ENCODE measurements at regions not wholly inside any gene's neighbourhood (a gene's known extent, or its start where the extent isn't known, plus 50 kb on each side); places are given as distances from the start of the nearest gene placed in this dataset.

- no peak overlapping the region for H3K27ac ChIP-seq
- H3K4me3 ChIP-seq (ENCODE audit: low read depth in 1 of 2, low read length in 1 of 2), result no peak overlapping the region
- no peaks in the 10 kb centered on the region for H3K27me3 ChIP-seq
- no peaks in the 10 kb centered on the region for H3K36me3 ChIP-seq
- H3K4me1 ChIP-seq (ENCODE audit: control insufficient read depth in 1 of 2, insufficient read depth in 1 of 2, low read depth in 1 of 2, low read length in 1 of 2), result no peaks in the 10 kb centered on the region
- no peak for TF ChIP-seq CTCF (IDR thresholded peaks at IDR 0.05)
- H3K9me3 ChIP-seq, result no peaks in the 10 kb centered on the region
Measured at GRCh38 chr3:159600291-159600690, 388.3 kb upstream of the IL12A start.

- no peaks in the 10 kb centered on the region for H3K36me3 ChIP-seq
- H3K9me3 ChIP-seq, result no peaks in the 10 kb centered on the region
- H3K4me1 ChIP-seq (ENCODE audit: control insufficient read depth in 1 of 2, insufficient read depth in 1 of 2, low read depth in 1 of 2, low read length in 1 of 2), result no peaks in the 10 kb centered on the region
- H3K27me3 ChIP-seq, result no peaks in the 10 kb centered on the region
- no peak for TF ChIP-seq CTCF (IDR thresholded peaks at IDR 0.05)
- H3K27ac ChIP-seq, result no peak overlapping the region
- no peak overlapping the region for H3K4me3 ChIP-seq (ENCODE audit: low read depth in 1 of 2, low read length in 1 of 2)
Measured at GRCh38 chr3:159604151-159604581, 384.5 kb upstream of the IL12A start.

GRCh38 chr3:159605101-159605500 is 383.5 kb upstream of the IL12A start:
- H3K4me1 ChIP-seq (ENCODE audit: control insufficient read depth in 1 of 2, insufficient read depth in 1 of 2, low read depth in 1 of 2, low read length in 1 of 2), result no peaks in the 10 kb centered on the region
- H3K36me3 ChIP-seq, result no peaks in the 10 kb centered on the region
- no peaks in the 10 kb centered on the region for H3K27me3 ChIP-seq
- TF ChIP-seq CTCF (IDR thresholded peaks at IDR 0.05), result no peak
- H3K9me3 ChIP-seq, result no peaks in the 10 kb centered on the region
- no peak overlapping the region for H3K4me3 ChIP-seq (ENCODE audit: low read depth in 1 of 2, low read length in 1 of 2)
- no peak overlapping the region for H3K27ac ChIP-seq

- no peak for TF ChIP-seq CTCF (IDR thresholded peaks at IDR 0.05)
- Histone ChIP-seq H3K27ac (no peak overlapping the region), H3K27me3 (no peaks in the 10 kb centered on the region), H3K4me1 (ENCODE audit: control insufficient read depth in 1 of 2, insufficient read depth in 1 of 2, low read depth in 1 of 2, low read length in 1 of 2) (no peaks in the 10 kb centered on the region), H3K4me3 (ENCODE audit: low read depth in 1 of 2, low read length in 1 of 2) (no peak overlapping the region), H3K9me3 (no peaks in the 10 kb centered on the region), H3K36me3 (no peaks in the 10 kb centered on the region)
Measured at GRCh38 chr3:159605776-159606175, 382.9 kb upstream of the IL12A start.

- Histone ChIP-seq H3K27ac (no peak overlapping the region), H3K27me3 (no peaks in the 10 kb centered on the region), H3K4me1 (ENCODE audit: control insufficient read depth in 1 of 2, insufficient read depth in 1 of 2, low read depth in 1 of 2, low read length in 1 of 2) (no peaks in the 10 kb centered on the region), H3K36me3 (no peaks in the 10 kb centered on the region), H3K9me3 (no peaks in the 10 kb centered on the region), H3K4me3 (ENCODE audit: low read depth in 1 of 2, low read length in 1 of 2) (no peak overlapping the region)
- TF ChIP-seq CTCF (IDR thresholded peaks at IDR 0.05), result no peak
Measured at GRCh38 chr3:159607856-159608255, 380.8 kb upstream of the IL12A start.

- Histone ChIP-seq H3K9me3 (no peaks in the 10 kb centered on the region), H3K4me3 (ENCODE audit: low read depth in 1 of 2, low read length in 1 of 2) (no peak overlapping the region), H3K4me1 (ENCODE audit: control insufficient read depth in 1 of 2, insufficient read depth in 1 of 2, low read depth in 1 of 2, low read length in 1 of 2) (no peaks in the 10 kb centered on the region), H3K27me3 (no peaks in the 10 kb centered on the region), H3K36me3 (no peaks in the 10 kb centered on the region), H3K27ac (no peak overlapping the region)
- no peak for TF ChIP-seq CTCF (IDR thresholded peaks at IDR 0.05)
Measured at GRCh38 chr3:159608311-159608710, 380.3 kb upstream of the IL12A start.

Measured in neutrophil (primary cell).